Tibial nerve (tissue), 4 donors: ENCODE measurements at regions not wholly inside any gene's neighbourhood (a gene's known extent, or its start where the extent isn't known, plus 50 kb on each side); places are given as distances from the start of the nearest gene placed in this dataset.
"Not testable (repeated sequence)": the region's sequence is repeated elsewhere in the genome, so short reads cannot be mapped to it uniquely, and the experiment has no call there.

Experiments used
- DNase-seq, 2 donors: peaks; one replicate each; pipeline ENCODE4 v3.0.0-alpha.2; 2019; ENCODE audit warnings: low spot score in 2 of 2
- H3K27ac ChIP-seq, 4 donors: fragments of 200-600 bp; sonication (generic) in 3 of 4; one replicate each; pipeline ENCODE4 v1.5.1; 2017 to 2019; ENCODE audit warnings: mild to moderate bottlenecking in 1 of 4
- H3K27me3 ChIP-seq, 2 donors: fragments of 200-600 bp; sonication (generic) in 1 of 2; one replicate each; pipeline versions ENCODE4 v1.5.1 to v1.6.0; 2017 to 2019
- H3K36me3 ChIP-seq, 3 donors: fragments of 200-600 bp; sonication (generic); one replicate each; pipeline ENCODE4 v1.5.1; 2018 to 2019
- H3K4me1 ChIP-seq, 4 donors: fragments of 200-600 bp; sonication (generic) in 3 of 4; one replicate each; pipeline ENCODE4 v1.5.1; 2017 to 2019
- H3K4me3 ChIP-seq, 4 donors: fragments of 200-600 bp; sonication (generic) in 3 of 4; one replicate each; pipeline ENCODE4 v1.5.1; 2017 to 2019; ENCODE audit warnings: mild to moderate bottlenecking in 1 of 4, moderate library complexity in 1 of 4
- H3K9me3 ChIP-seq, 4 donors: fragments of 200-600 bp; sonication (generic) in 3 of 4; one replicate each; pipeline ENCODE4 v1.5.1; 2017 to 2019
- CTCF ChIP-seq, 5 experiments: fragments of 200-600 bp in 3 of 5; fragments of 450-650 bp in 2 of 5; sonication (generic) in 3 of 5; IDR thresholded peaks; one replicate each; pipeline ENCODE4 v1.5.1; 2016 to 2019; ENCODE audit warnings: antibody characterized with exemption in 5 of 5, mild to moderate bottlenecking in 3 of 5, moderate library complexity in 2 of 5
- EP300 ChIP-seq, 2 donors: sonication (generic); formaldehyde crosslinking; IDR thresholded peaks; one replicate each; pipeline ENCODE4 v1.6.1; 2017; ENCODE audit warnings: antibody characterized with exemption in 2 of 2, mild to moderate bottlenecking in 1 of 2
- POLR2A ChIP-seq, 2 donors: fragments of 450-650 bp; IDR thresholded peaks; one replicate each; pipeline ENCODE4 v1.6.1; 2017; ENCODE audit warnings: antibody characterized with exemption in 2 of 2, mild to moderate bottlenecking in 2 of 2, moderate library complexity in 2 of 2
- whole genome bisulfite sequencing, 2 donors: methylation state at CpG; one replicate each; pipeline ENCODE4 v1.1.5; 2018; 5-methylcytosine and 5-hydroxymethylcytosine counted together

GRCh38 chr2:192700934-192701333 lies 506.2 kb upstream of the TMEFF2 start:
- no peak for TF ChIP-seq EP300 (IDR thresholded peaks at IDR 0.05)
- TF ChIP-seq CTCF (IDR thresholded peaks at IDR 0.05): no peak
- TF ChIP-seq POLR2A (IDR thresholded peaks at IDR 0.05): no peak
- no peaks in the 10 kb centered on the region for H3K4me1 ChIP-seq
- no peak for DNase-seq
- no peaks in the 10 kb centered on the region for H3K36me3 ChIP-seq
- H3K4me3 ChIP-seq: no peak overlapping the region
- no peak overlapping the region for H3K27ac ChIP-seq
- no peaks in the 10 kb centered on the region for H3K27me3 ChIP-seq
- H3K9me3 ChIP-seq: no peaks in the 10 kb centered on the region
- 44 to 77% methylated on average over 2 of the region's 2 CpGs for WGBS, 2 donors

DNA sequence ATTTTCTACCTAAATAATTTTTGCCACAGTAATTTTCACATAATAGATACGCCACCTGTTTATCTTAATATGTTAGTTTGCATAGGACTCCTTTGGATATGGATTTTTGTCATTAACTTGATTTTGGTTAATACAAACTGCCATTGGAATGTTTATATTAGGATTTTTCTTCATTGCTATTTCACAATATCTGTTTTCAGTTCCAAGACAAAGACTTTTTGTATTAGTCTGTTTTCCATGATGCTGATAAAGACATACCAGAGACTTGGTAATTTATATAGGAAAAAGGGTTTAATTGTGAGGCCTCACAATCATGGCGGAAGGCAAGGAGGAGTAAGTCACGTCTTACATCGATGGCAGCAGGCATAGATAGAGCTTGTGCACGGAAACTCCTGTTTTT lies 503.1 kb upstream of the TMEFF2 start:
- Histone ChIP-seq H3K9me3 (no peaks in the 10 kb centered on the region), H3K4me3 (no peak overlapping the region), H3K36me3 (no peaks in the 10 kb centered on the region), H3K4me1 (no peaks in the 10 kb centered on the region), H3K27me3 (no peaks in the 10 kb centered on the region), H3K27ac (no peak overlapping the region)
- no peak for TF ChIP-seq CTCF (IDR thresholded peaks at IDR 0.05)
- TF ChIP-seq EP300 (IDR thresholded peaks at IDR 0.05): no peak
- no peak for TF ChIP-seq POLR2A (IDR thresholded peaks at IDR 0.05)
- no peak for DNase-seq
- WGBS, 2 donors: 46 to 59% methylated on average over 5 of the region's 5 CpGs

GRCh38 chr2:192696857-192697256 lies 502.1 kb upstream of the TMEFF2 start:
- TF ChIP-seq CTCF (IDR thresholded peaks at IDR 0.05) (no peak), EP300 (IDR thresholded peaks at IDR 0.05) (no peak), POLR2A (IDR thresholded peaks at IDR 0.05) (no peak)
- Histone ChIP-seq H3K4me3 (no peak overlapping the region), H3K27me3 (no peaks in the 10 kb centered on the region), H3K9me3 (no peaks in the 10 kb centered on the region), H3K27ac (no peak overlapping the region), H3K36me3 (no peaks in the 10 kb centered on the region), H3K4me1 (no peaks in the 10 kb centered on the region)
- no peak for DNase-seq
- 80 to 84% methylated on average over 3 of the region's 3 CpGs for WGBS, 2 donors

- H3K4me3 ChIP-seq: no peak overlapping the region
- no peaks in the 10 kb centered on the region for H3K9me3 ChIP-seq
- no peak for DNase-seq
- 62 to 65% methylated on average over 3 of the region's 3 CpGs for WGBS, 2 donors
- no peak for TF ChIP-seq CTCF (IDR thresholded peaks at IDR 0.05)
- TF ChIP-seq EP300 (IDR thresholded peaks at IDR 0.05): no peak
- TF ChIP-seq POLR2A (IDR thresholded peaks at IDR 0.05): no peak
- H3K4me1 ChIP-seq: no peaks in the 10 kb centered on the region
- no peaks in the 10 kb centered on the region for H3K36me3 ChIP-seq
- H3K27ac ChIP-seq: no peak overlapping the region
- no peaks in the 10 kb centered on the region for H3K27me3 ChIP-seq
These were observed 492.3 kb upstream of the TMEFF2 start for GRCh38 chr2:192687015-192687414.

GRCh38 chr2:192682511-192682910 lies 487.8 kb upstream of the TMEFF2 start:
- 96% methylated on average over 27 of the region's 27 CpGs for whole genome bisulfite sequencing, 2 donors
- H3K27me3 ChIP-seq, DNase-seq, H3K4me3 ChIP-seq, H3K9me3 ChIP-seq, H3K27ac ChIP-seq, H3K36me3 ChIP-seq, H3K4me1 ChIP-seq: not testable (repeated sequence)

DNA sequence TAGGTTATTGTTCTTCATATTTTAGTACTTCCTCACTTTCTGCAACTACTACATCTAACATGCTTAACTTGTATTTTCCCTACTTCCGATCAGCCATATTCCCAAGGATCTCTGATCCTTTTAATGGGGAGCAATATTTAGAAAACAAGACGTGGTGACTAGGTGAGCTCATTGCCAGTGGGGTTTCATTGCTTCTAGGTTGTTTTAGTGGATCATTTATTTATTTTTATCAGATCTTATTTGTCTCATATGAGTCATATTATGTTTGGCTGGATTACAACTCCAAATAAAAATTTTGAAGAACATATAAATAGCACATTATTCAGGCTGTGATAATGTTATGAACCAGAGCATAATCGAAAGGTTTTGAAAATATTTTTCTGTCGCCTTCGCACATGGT lies 480.9 kb upstream of the TMEFF2 start:
- Histone ChIP-seq H3K4me3 (no peak overlapping the region), H3K27ac (no peak overlapping the region), H3K36me3 (no peaks in the 10 kb centered on the region), H3K4me1 (no peaks in the 10 kb centered on the region), H3K27me3 (no peaks in the 10 kb centered on the region), H3K9me3 (no peaks in the 10 kb centered on the region)
- DNase-seq: no peak
- WGBS, 2 donors: 59 to 60% methylated on average over 5 of the region's 5 CpGs
- TF ChIP-seq EP300 (IDR thresholded peaks at IDR 0.05) (no peak), POLR2A (IDR thresholded peaks at IDR 0.05) (no peak), CTCF (IDR thresholded peaks at IDR 0.05) (no peak)
